Psoas muscle (tissue), 7 donors: ENCODE measurements at regions not wholly inside any gene's neighbourhood (a gene's known extent, or its start where the extent isn't known, plus 50 kb on each side); places are given as distances from the start of the nearest gene placed in this dataset.

Experiments used
- ATAC-seq, 4 donors: fragments of 200-7000 bp; cut with Tn5 transposase; one replicate each; pipeline ENCODE4 v1.9.1; 2020; ENCODE audit warnings: moderate library complexity in 3 of 4, mild to moderate bottlenecking in 2 of 4
- DNase-seq, 2 donors: peaks; one replicate each; pipeline ENCODE4 v3.0.0-alpha.2; 2020
- H3K27ac ChIP-seq: fragments of 200-600 bp; one replicate; pipeline ENCODE4 v1.8.0; 2022
- H3K27me3 ChIP-seq, 3 donors: fragments of 200-600 bp in 1 of 3; one replicate each; pipeline versions ENCODE4 v1.6.1 to v1.8.0; 2013 to 2022; ENCODE audit warnings: low read length in 2 of 3, mild to moderate bottlenecking in 2 of 3, moderate library complexity in 1 of 3; ENCODE audit not compliant: insufficient read depth in 3 of 3
- H3K36me3 ChIP-seq, 2 donors: fragments of 200-600 bp in 1 of 2; one replicate each; pipeline versions ENCODE4 v1.6.1 to v1.8.0; 2013 to 2022; ENCODE audit warnings: low read depth in 1 of 2, mild to moderate bottlenecking in 1 of 2, moderate library complexity in 1 of 2; ENCODE audit not compliant: insufficient read depth in 1 of 2
- H3K4me1 ChIP-seq: fragments of 200-600 bp; one replicate; pipeline ENCODE4 v1.8.0; 2022
- H3K4me3 ChIP-seq: fragments of 200-600 bp; one replicate; pipeline ENCODE4 v1.8.0; 2022; ENCODE audit warnings: mild to moderate bottlenecking
- H3K9me3 ChIP-seq: fragments of 200-600 bp; one replicate; pipeline ENCODE4 v1.8.0; 2022
- CTCF ChIP-seq: fragments of 200-600 bp; IDR thresholded peaks from one replicate; pipeline ENCODE4 v1.8.0; 2022; ENCODE audit warnings: antibody characterized with exemption
- WGBS, 3 donors: extraction: QIAGEN DNeasy Blood & Tissue Kit; methylation state at CpG; one replicate each; pipeline versions ENCODE4 v1.1.6 to v1.1.7; 2013; 5-methylcytosine and 5-hydroxymethylcytosine counted together
- intact Hi-C, 2 donors: fragments of 100-400 bp; cut with DNase I; formaldehyde crosslinking; loops; one replicate each; pipeline versions ENCODE4 v1.11.0 to v1.14.2; 2022
- donor health status: healthy with polysubstance abuse.
- donor health status: DM: no; HTN: no; CAD: no; lungs with moderate emphysema.
- donor health status: Bipolar disorder and iron deficiency.
- donor health status: healthy.
- donor health status: DM: yes; HTN: yes; CAD: no.
- donor health status: DM: no; HTN: no; CAD: no.
- donor health status: DM: yes; HTN: yes; CAD: no.

GRCh38 chr15:70449311-70450141 is 313.8 kb downstream of the UACA start:
- Histone ChIP-seq H3K9me3 (no peaks in the 10 kb centered on the region), H3K4me1 (no peaks in the 10 kb centered on the region), H3K36me3 (no peaks in the 10 kb centered on the region), H3K4me3 (no peak overlapping the region), H3K27ac (no peak overlapping the region), H3K27me3 (no peaks in the 10 kb centered on the region)
- 88 to 98% (median 95%) methylated on average over 1 of the region's 1 CpG for WGBS, 3 donors
- no peak for TF ChIP-seq CTCF
- intact Hi-C loops: no loop called here
- DNase-seq (no peak), ATAC-seq (no peak)

DNA sequence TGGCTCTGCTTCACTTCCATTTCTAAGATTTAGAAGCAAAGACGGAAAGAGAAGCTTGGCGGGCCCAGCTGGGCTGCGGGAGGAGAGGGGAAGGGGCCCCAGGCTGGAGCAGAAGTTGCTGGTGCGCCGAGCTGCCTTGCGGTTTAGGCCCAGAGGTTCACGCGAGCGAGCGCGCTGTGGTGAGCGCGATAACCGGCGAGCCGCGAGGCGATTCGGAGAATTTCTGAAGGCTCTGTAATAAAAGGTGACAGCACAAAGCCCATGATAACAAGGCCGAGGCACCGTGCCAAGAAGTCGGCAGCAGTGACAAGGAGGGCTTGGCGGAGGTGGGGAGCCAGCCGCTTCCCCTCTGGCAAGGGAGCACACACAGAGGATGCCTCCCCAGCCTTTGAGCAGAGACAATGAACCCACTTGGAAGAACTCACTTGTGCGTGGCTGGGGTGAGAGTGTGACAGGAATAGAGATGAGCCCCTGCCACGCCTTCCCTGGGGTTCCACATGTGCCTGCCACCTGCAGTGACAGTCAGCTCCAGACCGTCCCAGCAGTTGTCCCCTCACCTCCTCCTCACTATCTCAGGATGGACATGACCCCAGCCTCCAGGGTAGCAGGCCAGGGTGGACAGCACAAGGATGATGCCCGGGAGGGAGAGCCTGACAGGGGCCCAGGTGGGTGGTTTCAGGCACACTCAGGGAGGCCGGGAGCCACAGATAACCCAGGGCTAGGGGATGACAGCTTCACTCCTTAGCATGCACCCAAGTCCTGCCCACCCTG is 315.2 kb downstream of the UACA start:
- intact Hi-C loops: no loop called here
- WGBS, 3 donors: 63 to 65% (median 65%) methylated on average over 29 of the region's 29 CpGs
- Histone ChIP-seq H3K4me1 (no peaks in the 10 kb centered on the region), H3K27me3 (peaks cover 0 to 6% (median 0%) of the 10 kb centered on the region in 3 donors), H3K4me3 (no peak overlapping the region), H3K9me3 (no peaks in the 10 kb centered on the region), H3K36me3 (no peaks in the 10 kb centered on the region), H3K27ac (no peak overlapping the region)
- ATAC-seq: no peak
- no peak for TF ChIP-seq CTCF
- peak in 1 of 2 donors; percentile 21 for DNase-seq

- H3K27me3 ChIP-seq: peaks cover 0 to 6% (median 0%) of the 10 kb centered on the region in 3 donors
- no peak for ATAC-seq
- H3K9me3 ChIP-seq: no peaks in the 10 kb centered on the region
- H3K4me1 ChIP-seq: no peaks in the 10 kb centered on the region
- no peaks in the 10 kb centered on the region for H3K36me3 ChIP-seq
- no peak for TF ChIP-seq CTCF
- intact Hi-C loops: no loop called here
- DNase-seq: no peak
- no peak overlapping the region for H3K4me3 ChIP-seq
- H3K27ac ChIP-seq: no peak overlapping the region
- 72 to 84% (median 74%) methylated on average over 2 of the region's 2 CpGs for WGBS, 3 donors
These were observed 315.8 kb downstream of the UACA start for GRCh38 chr15:70447521-70447920.

DNA sequence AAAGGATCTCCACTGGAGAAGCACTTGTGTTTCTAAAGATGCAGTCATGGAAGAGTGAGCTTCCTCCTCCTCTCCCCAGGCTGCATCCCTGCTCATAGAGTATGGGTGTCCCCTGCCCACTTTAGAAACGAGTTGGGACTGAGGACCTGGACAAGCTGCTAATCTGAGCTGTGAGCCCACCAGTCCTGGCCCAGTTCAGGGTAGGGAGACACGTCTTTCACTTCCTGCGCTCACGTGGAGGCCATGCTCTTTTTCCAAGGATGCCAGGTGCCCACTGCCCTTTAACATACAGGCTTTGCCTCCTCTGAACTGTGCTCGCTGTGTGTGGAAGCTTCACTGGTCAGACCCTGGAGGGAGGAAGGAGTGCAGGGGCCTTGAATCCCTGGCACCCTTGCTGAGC is 316.3 kb downstream of the UACA start:
- no peaks in the 10 kb centered on the region for H3K4me1 ChIP-seq
- no peaks in the 10 kb centered on the region for H3K9me3 ChIP-seq
- no peaks in the 10 kb centered on the region for H3K36me3 ChIP-seq
- DNase-seq: no peak
- no peak overlapping the region for H3K4me3 ChIP-seq
- no peak overlapping the region for H3K27ac ChIP-seq
- intact Hi-C loops: no loop called here
- WGBS, 3 donors: 86 to 88% (median 87%) methylated on average over 5 of the region's 5 CpGs
- TF ChIP-seq CTCF: no peak
- no peak for ATAC-seq
- H3K27me3 ChIP-seq: peaks cover 0 to 10% (median 0%) of the 10 kb centered on the region in 3 donors
